Left ventricle myocardium inferior (tissue), 1 donor: ENCODE measurements at regions not wholly inside any gene's neighbourhood (a gene's known extent, or its start where the extent isn't known, plus 50 kb on each side); places are given as distances from the start of the nearest gene placed in this dataset.

Source experiments
- DNase-seq: peaks from one replicate; pipeline ENCODE4 v3.0.0-alpha.2; 2020
- H3K27ac ChIP-seq: fragments of 200-600 bp; replicated peaks from 2 replicates; pipeline ENCODE4 v1.8.0; 2021
- H3K27me3 ChIP-seq: fragments of 200-600 bp; 2 replicates; pipeline ENCODE4 v1.8.0; 2021; ENCODE audit warnings: low read depth
- H3K36me3 ChIP-seq: fragments of 200-600 bp; 2 replicates; pipeline ENCODE4 v1.8.0; 2021
- H3K4me1 ChIP-seq: fragments of 200-600 bp; 2 replicates; pipeline ENCODE4 v1.8.0; 2021
- H3K4me3 ChIP-seq: fragments of 200-600 bp; 2 replicates; pipeline ENCODE4 v1.8.0; 2021; ENCODE audit warnings: mild to moderate bottlenecking, moderate library complexity
- H3K9me3 ChIP-seq: fragments of 200-600 bp; replicated peaks from 2 replicates; pipeline ENCODE4 v1.8.0; 2021
- intact Hi-C: fragments of 100-400 bp; cut with micrococcal nuclease; formaldehyde crosslinking; loops from one replicate; pipeline ENCODE4 v1.11.0; 2022
- TF ChIP-seq, protein P1 (sequence below): fragments of 200-600 bp; IDR thresholded peaks from 2 replicates; pipeline ENCODE4 v1.8.0; 2021; ENCODE audit warnings: antibody characterized with exemption, mild to moderate bottlenecking, borderline replicate concordance
- donor health status: DM: no; HTN: yes; CAD: no; lungs with severe emphysema.

DNA sequence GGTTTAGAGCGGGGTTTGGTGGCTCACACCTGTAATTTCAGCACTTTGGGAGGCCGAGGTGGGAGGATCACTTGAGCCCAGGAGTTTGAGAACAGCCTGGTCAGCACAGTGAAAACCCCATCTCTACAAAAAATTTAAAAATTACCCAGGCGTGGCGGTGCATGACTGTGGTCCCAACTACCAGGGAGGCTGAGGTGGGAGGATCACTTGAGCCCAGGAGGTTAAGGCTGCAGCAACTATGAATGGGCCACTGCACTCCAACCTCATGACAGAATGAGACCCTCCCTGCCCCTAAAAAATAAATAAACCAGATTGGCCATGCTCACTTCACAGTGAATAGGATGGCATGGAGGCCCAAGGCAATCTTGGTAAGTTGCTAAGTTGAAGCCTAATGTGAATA lies 168.9 kb downstream of the RHOU start:
- no peak for DNase-seq
- Histone ChIP-seq H3K36me3 (no peaks in the 10 kb centered on the region), H3K27me3 (peaks cover 31% of the 10 kb centered on the region), H3K4me3 (no peak overlapping the region), H3K27ac (no peak overlapping the region), H3K9me3 (peaks cover 17% of the 10 kb centered on the region), H3K4me1 (peaks cover 19% of the 10 kb centered on the region)
- intact Hi-C loops: no loop called here
- TF ChIP-seq, protein P1, sequence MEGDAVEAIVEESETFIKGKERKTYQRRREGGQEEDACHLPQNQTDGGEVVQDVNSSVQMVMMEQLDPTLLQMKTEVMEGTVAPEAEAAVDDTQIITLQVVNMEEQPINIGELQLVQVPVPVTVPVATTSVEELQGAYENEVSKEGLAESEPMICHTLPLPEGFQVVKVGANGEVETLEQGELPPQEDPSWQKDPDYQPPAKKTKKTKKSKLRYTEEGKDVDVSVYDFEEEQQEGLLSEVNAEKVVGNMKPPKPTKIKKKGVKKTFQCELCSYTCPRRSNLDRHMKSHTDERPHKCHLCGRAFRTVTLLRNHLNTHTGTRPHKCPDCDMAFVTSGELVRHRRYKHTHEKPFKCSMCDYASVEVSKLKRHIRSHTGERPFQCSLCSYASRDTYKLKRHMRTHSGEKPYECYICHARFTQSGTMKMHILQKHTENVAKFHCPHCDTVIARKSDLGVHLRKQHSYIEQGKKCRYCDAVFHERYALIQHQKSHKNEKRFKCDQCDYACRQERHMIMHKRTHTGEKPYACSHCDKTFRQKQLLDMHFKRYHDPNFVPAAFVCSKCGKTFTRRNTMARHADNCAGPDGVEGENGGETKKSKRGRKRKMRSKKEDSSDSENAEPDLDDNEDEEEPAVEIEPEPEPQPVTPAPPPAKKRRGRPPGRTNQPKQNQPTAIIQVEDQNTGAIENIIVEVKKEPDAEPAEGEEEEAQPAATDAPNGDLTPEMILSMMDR: no peak

DNA sequence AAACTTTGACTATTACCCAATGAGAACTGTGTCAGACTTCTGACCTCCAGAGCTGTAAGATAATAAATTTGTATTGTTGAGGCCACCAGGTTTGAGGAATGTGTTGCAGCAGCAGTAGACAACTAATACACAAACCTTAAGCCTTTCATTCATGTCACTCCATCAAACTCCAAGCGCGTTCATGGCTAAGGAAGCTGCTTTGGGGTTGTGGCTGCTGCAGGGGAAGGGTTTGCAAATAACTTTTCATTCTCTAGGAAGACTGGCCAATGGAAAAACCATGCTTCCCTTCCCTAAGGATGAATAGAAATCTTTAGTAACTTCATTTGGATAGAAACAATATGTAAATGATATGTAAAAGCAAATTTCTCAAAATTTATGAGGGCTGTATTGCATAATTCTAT lies 170.4 kb downstream of the RHOU start:
- no peak overlapping the region for H3K27ac ChIP-seq
- intact Hi-C loops: no loop called here
- peaks cover 19% of the 10 kb centered on the region for H3K4me1 ChIP-seq
- TF ChIP-seq, protein P1: no peak
- peaks cover 17% of the 10 kb centered on the region for H3K9me3 ChIP-seq
- H3K4me3 ChIP-seq: no peak overlapping the region
- no peak for DNase-seq
- H3K36me3 ChIP-seq: no peaks in the 10 kb centered on the region
- H3K27me3 ChIP-seq: peaks cover 20% of the 10 kb centered on the region

DNA sequence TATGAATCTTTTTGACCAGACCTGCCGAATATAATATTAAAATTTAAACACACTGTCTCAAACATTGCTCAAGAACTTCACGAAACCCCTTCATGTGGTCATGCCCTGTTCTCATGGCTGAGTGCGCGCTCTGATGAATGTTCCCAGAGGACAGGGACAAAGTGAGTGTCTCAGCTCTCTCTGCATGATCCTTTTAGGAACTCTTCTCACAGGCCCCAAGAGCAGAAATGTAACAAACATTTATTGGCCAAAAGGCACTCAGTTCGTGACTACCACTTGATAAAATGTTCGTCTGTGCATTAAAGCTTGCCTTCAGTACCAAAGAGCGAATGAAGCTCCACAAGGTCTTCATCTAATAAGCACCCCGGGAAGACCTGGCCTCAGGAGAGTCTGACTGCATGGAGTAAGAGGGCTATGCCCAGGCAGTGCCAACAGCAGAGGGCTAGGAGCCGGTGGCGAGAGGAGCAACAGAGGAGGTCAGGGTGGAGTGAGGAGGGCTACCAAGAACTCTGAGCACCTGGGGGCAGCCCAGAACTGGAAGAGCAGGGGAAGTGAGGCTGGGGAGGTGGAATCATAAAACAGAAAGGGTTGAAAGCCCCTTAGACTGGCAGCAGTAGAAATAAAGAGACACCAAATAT lies 171.1 kb downstream of the RHOU start:
- Histone ChIP-seq H3K4me3 (no peak overlapping the region), H3K27me3 (peaks cover 14% of the 10 kb centered on the region), H3K27ac (no peak overlapping the region), H3K9me3 (peaks cover 17% of the 10 kb centered on the region), H3K4me1 (peaks cover 19% of the 10 kb centered on the region), H3K36me3 (no peaks in the 10 kb centered on the region)
- intact Hi-C loops: no loop called here
- DNase-seq: no peak
- TF ChIP-seq, protein P1: no peak

DNA sequence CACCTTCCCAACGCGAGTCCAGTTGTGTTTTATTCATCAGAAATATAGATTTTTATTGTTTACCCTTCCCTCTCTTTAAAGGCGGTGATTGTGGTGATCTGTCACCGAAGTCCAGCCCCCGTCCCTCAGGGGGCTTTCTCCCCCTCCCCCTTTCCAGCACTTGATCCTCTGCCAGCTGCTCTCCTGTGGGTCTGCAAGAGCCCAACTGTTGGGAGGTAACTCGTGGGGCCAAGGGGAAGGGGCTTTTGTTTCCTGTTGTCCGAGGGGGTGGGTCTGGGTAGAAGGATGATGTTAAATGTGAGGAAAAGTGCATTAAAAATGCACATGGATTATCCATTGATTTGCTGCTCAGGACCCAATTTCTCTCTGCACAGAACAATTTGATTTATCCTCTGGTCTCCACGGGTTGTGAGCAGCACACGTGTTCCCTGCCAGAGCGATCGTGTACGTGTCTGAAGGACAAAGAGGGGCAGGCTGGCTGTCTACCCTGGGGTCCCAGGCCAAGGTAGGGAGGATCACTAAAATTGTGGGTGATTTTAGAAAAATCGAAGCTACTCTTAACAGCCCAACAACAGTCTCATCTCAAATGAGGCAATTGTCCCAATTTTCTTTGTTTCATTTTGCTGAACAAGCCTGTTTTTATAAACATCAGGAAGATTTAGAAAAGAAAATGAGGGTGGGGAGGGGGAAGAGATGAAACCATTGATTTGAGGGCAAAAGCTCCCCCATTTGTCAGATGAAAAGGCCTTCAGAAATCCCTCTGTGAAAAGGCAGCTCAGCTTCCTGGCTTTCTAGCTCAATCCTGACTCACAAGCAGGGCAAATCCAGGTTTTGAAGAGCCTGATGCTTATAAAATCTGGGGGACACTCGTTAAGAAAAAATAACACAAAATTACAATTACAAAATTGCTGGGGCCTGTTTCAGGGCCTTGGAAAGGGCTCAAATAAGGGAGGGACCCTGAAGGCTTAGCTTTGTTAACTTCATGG lies 176.2 kb downstream of the RHOU start:
- Histone ChIP-seq H3K4me3 (no peak overlapping the region), H3K4me1 (no peaks in the 10 kb centered on the region), H3K36me3 (no peaks in the 10 kb centered on the region), H3K27me3 (no peaks in the 10 kb centered on the region), H3K9me3 (peaks cover 20% of the 10 kb centered on the region), H3K27ac (no peak overlapping the region)
- TF ChIP-seq, protein P1: no peak
- intact Hi-C loops: no loop called here
- no peak for DNase-seq

DNA sequence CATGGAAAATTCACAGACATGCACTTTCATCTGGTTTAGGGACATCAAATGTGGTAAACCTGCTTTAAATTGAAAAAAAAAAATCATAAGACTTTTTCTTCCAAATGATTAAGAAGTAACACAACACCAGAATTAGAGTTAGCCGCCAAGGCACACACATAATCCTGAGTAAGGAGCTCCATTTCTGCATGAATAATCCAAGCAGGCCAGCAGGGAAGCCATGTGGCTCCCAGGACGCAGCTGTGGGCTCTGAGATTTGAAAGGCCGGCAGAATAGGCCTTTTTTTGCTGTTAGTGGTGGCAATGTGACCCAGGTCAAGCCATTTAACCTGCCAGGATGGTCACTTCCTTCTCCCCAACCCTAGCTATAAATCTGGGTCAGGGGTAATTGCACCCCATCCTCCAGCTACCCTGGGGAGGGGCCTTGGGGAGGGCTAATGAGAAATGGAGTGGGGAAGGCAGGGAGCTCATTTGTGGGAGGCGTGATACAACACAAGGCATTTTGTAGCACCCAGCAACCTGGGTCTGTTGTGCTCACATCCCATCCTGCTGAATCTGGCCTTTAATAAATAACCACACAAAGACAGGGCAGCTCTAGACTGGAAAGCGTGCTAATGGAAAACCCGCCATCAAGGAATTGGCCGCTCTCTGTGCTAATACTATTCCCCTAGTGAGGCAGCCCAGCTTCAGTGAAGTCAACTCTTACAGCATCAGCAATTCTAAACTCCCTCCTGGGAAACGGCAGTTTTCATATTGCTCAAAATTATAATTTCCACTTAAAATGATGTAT lies 178.5 kb downstream of the RHOU start:
- peaks cover 9% of the 10 kb centered on the region for H3K4me1 ChIP-seq
- intact Hi-C loops: no loop called here
- no peaks in the 10 kb centered on the region for H3K27me3 ChIP-seq
- TF ChIP-seq, protein P1: no peak
- peaks cover 5% of the 10 kb centered on the region for H3K9me3 ChIP-seq
- no peak overlapping the region for H3K27ac ChIP-seq
- H3K36me3 ChIP-seq: no peaks in the 10 kb centered on the region
- H3K4me3 ChIP-seq: no peak overlapping the region
- no peak for DNase-seq
